Adrenal gland (tissue), 5 donors: ENCODE measurements at regions not wholly inside any gene's neighbourhood (a gene's known extent, or its start where the extent isn't known, plus 50 kb on each side); places are given as distances from the start of the nearest gene placed in this dataset.

Experiments used
- POLR2A ChIP-seq, 2 donors: fragments of 450-650 bp; IDR thresholded peaks; one replicate each; pipeline ENCODE4 v1.6.1; 2017; ENCODE audit warnings: antibody characterized with exemption in 2 of 2, mild to moderate bottlenecking in 2 of 2, moderate library complexity in 1 of 2
- TF ChIP-seq, protein P1 (sequence below), 6 experiments: fragments of 450-650 bp in 4 of 6; fragments of 200-600 bp in 2 of 6; sonication (generic) in 1 of 6; IDR thresholded peaks; 1 replicate in 5 of 6; 2 replicates in 1 of 6; pipeline versions ENCODE4 v1.5.1 to v1.8.0; 2016 to 2021; ENCODE audit warnings: antibody characterized with exemption in 6 of 6, mild to moderate bottlenecking in 2 of 6, moderate library complexity in 1 of 6
- donor health status: DM: no; HTN: no; CAD: no.

DNA sequence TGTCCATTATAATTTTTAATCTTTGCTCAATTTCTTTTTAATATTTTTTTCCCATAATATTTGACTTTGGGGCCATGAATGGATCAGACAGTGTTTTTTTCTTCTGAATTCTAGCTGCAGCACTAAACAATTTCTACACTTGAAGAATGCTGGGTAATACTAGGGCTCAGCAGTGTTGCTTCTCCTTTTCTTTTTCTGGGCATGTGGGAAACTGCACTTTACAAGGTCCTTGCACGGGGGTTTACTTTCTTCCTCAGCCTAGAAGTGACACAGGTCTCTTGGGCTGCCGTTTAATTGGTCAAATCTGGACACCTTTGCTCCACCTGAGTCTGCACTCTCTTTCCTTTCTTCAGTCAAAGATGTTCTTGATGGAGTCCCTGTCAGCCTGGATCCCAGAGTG lies 135.4 kb upstream of the APCDD1 start:
- TF ChIP-seq, protein P1, sequence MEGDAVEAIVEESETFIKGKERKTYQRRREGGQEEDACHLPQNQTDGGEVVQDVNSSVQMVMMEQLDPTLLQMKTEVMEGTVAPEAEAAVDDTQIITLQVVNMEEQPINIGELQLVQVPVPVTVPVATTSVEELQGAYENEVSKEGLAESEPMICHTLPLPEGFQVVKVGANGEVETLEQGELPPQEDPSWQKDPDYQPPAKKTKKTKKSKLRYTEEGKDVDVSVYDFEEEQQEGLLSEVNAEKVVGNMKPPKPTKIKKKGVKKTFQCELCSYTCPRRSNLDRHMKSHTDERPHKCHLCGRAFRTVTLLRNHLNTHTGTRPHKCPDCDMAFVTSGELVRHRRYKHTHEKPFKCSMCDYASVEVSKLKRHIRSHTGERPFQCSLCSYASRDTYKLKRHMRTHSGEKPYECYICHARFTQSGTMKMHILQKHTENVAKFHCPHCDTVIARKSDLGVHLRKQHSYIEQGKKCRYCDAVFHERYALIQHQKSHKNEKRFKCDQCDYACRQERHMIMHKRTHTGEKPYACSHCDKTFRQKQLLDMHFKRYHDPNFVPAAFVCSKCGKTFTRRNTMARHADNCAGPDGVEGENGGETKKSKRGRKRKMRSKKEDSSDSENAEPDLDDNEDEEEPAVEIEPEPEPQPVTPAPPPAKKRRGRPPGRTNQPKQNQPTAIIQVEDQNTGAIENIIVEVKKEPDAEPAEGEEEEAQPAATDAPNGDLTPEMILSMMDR (IDR thresholded peaks at IDR 0.05) = no peak
- TF ChIP-seq POLR2A (IDR thresholded peaks at IDR 0.05) = no peak
